Endothelial cell of umbilical vein (primary cell): ENCODE measurements at regions not wholly inside any gene's neighbourhood (a gene's known extent, or its start where the extent isn't known, plus 50 kb on each side); places are given as distances from the start of the nearest gene placed in this dataset.

Source experiments
- BruUV-seq: library from RNA; stranded (reverse); fragments of 400-500 nt; replicated peaks from 2 replicates; lab custom pipeline; 2021; lab: Mats Ljungman, UMichigan
- CTCF ChIA-PET: fragments of 300-600, 350-600 bp; sonication (Branson Sonifier 250); formaldehyde crosslinking; loops from one replicate; lab custom pipeline; 2021; ENCODE audit warnings: antibody characterized with exemption, inconsistent platforms; lab: Charles Lee
- POLR2A ChIA-PET: fragments of 300-600, 350-600 bp; sonication (Branson Sonifier 250); formaldehyde crosslinking; loops from one replicate; lab custom pipeline; 2021; ENCODE audit warnings: antibody characterized with exemption, inconsistent platforms; lab: Charles Lee
- DNase-seq: peaks from one replicate; pipeline ENCODE4 v3.0.0-alpha.2; 2011; ENCODE audit warnings: low read depth, low spot score
- FAIRE-seq: peaks from 2 replicates; lab custom pipeline; 2011; peaks lifted over from hg19 to GRCh38; lab: Jason Lieb, UNC
- H2AFZ ChIP-seq: 2 replicates; pipeline ENCODE4 v1.6.0; 2012; ENCODE audit warnings: low read depth, low read length, control low read depth, inconsistent platforms
- H3K27ac ChIP-seq: 2 replicates; pipeline ENCODE4 v1.5.1; 2011; ENCODE audit warnings: low read depth, mild to moderate bottlenecking, control low read depth, low read length, moderate library complexity; ENCODE audit not compliant: insufficient read depth
- H3K27me3 ChIP-seq, 2 experiments: 2 replicates each; pipeline versions ENCODE4 v1.6.0 to v1.6.1; 2011; ENCODE audit warnings: low read length in 2 of 2, mixed read lengths in 1 of 2; ENCODE audit not compliant: control insufficient read depth in 2 of 2, insufficient read depth in 2 of 2
- H3K36me3 ChIP-seq, 2 experiments: 2 replicates in 1 of 2; 3 replicates in 1 of 2; pipeline ENCODE4 v1.5.1; 2011; ENCODE audit warnings: low read length in 2 of 2, mild to moderate bottlenecking in 1 of 2, moderate library complexity in 1 of 2; ENCODE audit not compliant: control insufficient read depth in 2 of 2, insufficient read depth in 2 of 2; ENCODE audit errors: extremely low read depth in 1 of 2
- H3K4me1 ChIP-seq: 3 replicates; pipeline ENCODE4 v1.5.1; 2011; ENCODE audit warnings: mild to moderate bottlenecking, low read length; ENCODE audit not compliant: control insufficient read depth, insufficient read depth; ENCODE audit errors: extremely low read depth
- H3K4me2 ChIP-seq: 2 replicates; pipeline ENCODE4 v1.6.1; 2011; ENCODE audit warnings: low read length, control low read depth, mixed read lengths; ENCODE audit not compliant: insufficient read depth
- H3K4me3 ChIP-seq, 3 experiments: fragments of 200-600 bp in 1 of 3; sonication (generic), shearing (Covaris generic) in 1 of 3; replicated peaks in 1 of 3; 2 replicates each; pipeline ENCODE4 v1.5.1; 2011 to 2016; ENCODE audit warnings: control low read depth in 3 of 3, low read length in 3 of 3, mild to moderate bottlenecking in 2 of 3, inconsistent platforms in 1 of 3, low read depth in 1 of 3, moderate library complexity in 1 of 3; ENCODE audit not compliant: insufficient read depth in 1 of 3
- H3K79me2 ChIP-seq: 2 replicates; pipeline ENCODE4 v1.6.0; 2012; ENCODE audit warnings: low read length, inconsistent platforms; ENCODE audit not compliant: control insufficient read depth, insufficient read depth
- H3K9ac ChIP-seq: replicated peaks from 2 replicates; pipeline ENCODE3; 2011; ENCODE audit warnings: low read length, control low read depth; ENCODE audit not compliant: insufficient read depth; ENCODE audit errors: extremely low read depth
- H3K9me1 ChIP-seq: replicated peaks from 3 replicates; pipeline ENCODE4 v1.6.0; 2011; ENCODE audit warnings: mild to moderate bottlenecking, low read length; ENCODE audit not compliant: control insufficient read depth, insufficient read depth; ENCODE audit errors: extremely low read depth
- H3K9me3 ChIP-seq: replicated peaks from 2 replicates; pipeline ENCODE4 v1.5.1; 2012; ENCODE audit warnings: low read length, inconsistent platforms; ENCODE audit not compliant: control insufficient read depth, insufficient read depth
- H4K20me1 ChIP-seq: replicated peaks from 2 replicates; pipeline ENCODE3; 2011; ENCODE audit warnings: mild to moderate bottlenecking, low read length; ENCODE audit not compliant: control insufficient read depth, insufficient read depth; ENCODE audit errors: extremely low read depth
- CTCF ChIP-seq, 2 donors: IDR thresholded peaks; 1 replicate in 1 of 2; 2 replicates in 1 of 2; pipeline ENCODE4 v1.5.1; 2011; ENCODE audit warnings: low read length in 2 of 2, mild to moderate bottlenecking in 2 of 2, moderate library complexity in 2 of 2, control low read depth in 1 of 2, inconsistent platforms in 1 of 2, low read depth in 1 of 2; ENCODE audit not compliant: insufficient read depth in 1 of 2; ENCODE audit errors: extremely low read depth in 1 of 2
- EZH2 ChIP-seq: IDR thresholded peaks from 2 replicates; pipeline ENCODE4 v1.6.1; 2012; ENCODE audit warnings: borderline replicate concordance, low read depth, mild to moderate bottlenecking, moderate library complexity, low read length, inconsistent platforms; ENCODE audit not compliant: severe bottlenecking
- FOS ChIP-seq: IDR thresholded peaks from 2 replicates; pipeline ENCODE4 v1.6.1; 2011; ENCODE audit warnings: mild to moderate bottlenecking, low read length, moderate library complexity, borderline replicate concordance; ENCODE audit not compliant: insufficient read depth
- GATA2 ChIP-seq: IDR thresholded peaks from 2 replicates; pipeline ENCODE4 v1.7.0; 2011; ENCODE audit warnings: low read depth, mild to moderate bottlenecking, moderate library complexity, mixed read lengths, low read length; ENCODE audit not compliant: insufficient read length, insufficient read depth
- JUN ChIP-seq: IDR thresholded peaks from 2 replicates; pipeline ENCODE4 v1.6.1; 2011; ENCODE audit warnings: borderline replicate concordance, low read depth; ENCODE audit not compliant: insufficient read length, insufficient read depth
- MAX ChIP-seq: IDR thresholded peaks from 2 replicates; pipeline ENCODE4 v1.6.1; 2011; ENCODE audit not compliant: insufficient read depth, insufficient read length
- MYC ChIP-seq: IDR thresholded peaks from one replicate; pipeline ENCODE4 v1.6.1; 2011; ENCODE audit warnings: mild to moderate bottlenecking, low read depth, low read length
- POLR2A ChIP-seq: IDR thresholded peaks from 2 replicates; pipeline ENCODE4 v1.6.1; 2012; ENCODE audit warnings: low read depth, mild to moderate bottlenecking, control low read depth, low read length
- POLR2AphosphoS5 ChIP-seq: IDR thresholded peaks from 2 replicates; pipeline ENCODE4 v1.6.1; 2012; ENCODE audit warnings: low read depth, mild to moderate bottlenecking, control low read depth, low read length, moderate library complexity; ENCODE audit not compliant: insufficient read depth
- dilution Hi-C: fragments of 300-500 bp; cut with MboI; formaldehyde crosslinking; loops from one replicate; pipeline ENCODE4 v1.15.0; 2019; ENCODE audit warnings: low sequenced_read_pairs; ENCODE audit not compliant: extremely low pct_ligation_motif_present
- intact Hi-C: fragments of 100-400 bp; cut with micrococcal nuclease; formaldehyde crosslinking; loops from one replicate; pipeline ENCODE4 v1.10.0; 2022

DNA sequence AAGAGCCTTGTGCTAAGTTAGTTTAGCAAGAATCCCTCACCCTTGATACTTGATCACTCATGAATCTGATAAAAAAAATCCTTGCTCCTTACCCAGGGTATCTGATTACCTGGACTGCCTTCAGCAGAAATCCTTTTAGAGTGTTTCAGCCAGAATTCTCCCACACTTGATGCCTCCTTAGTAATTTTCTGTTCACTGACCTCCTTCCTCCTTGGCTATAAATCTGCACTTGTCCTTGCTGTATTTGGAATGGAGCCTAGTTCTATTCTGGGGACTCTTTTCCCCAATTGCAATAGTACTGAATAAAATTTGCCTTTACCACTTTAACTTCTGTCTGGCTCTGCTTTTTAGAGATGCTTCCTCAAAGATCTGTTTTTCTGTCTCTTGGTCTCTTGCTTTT, 84.9 kb downstream of the RPS24 start:
- Histone ChIP-seq H3K36me3 (no peaks in the 10 kb centered on the region), H3K4me2 (no peak overlapping the region), H3K27me3 (peaks cover 4 to 11% of the 10 kb centered on the region in 2 experiments), H3K4me3 (no peak overlapping the region), H3K79me2 (no peaks in the 10 kb centered on the region), H3K27ac (no peak overlapping the region), H4K20me1 (no peaks in the 10 kb centered on the region), H3K9ac (no peak overlapping the region), H2AFZ (no peak overlapping the region), H3K9me1 (no peaks in the 10 kb centered on the region), H3K4me1 (no peaks in the 10 kb centered on the region), H3K9me3 (no peaks in the 10 kb centered on the region)
- no peak for FAIRE-seq
- BruUV-seq: no TSS peak
- intact Hi-C loops: no loop called here
- CTCF ChIA-PET: no interaction called here
- TF ChIP-seq FOS: no peak
- TF ChIP-seq MYC: no peak
- no peak for TF ChIP-seq POLR2AphosphoS5
- TF ChIP-seq MAX: no peak
- no peak for TF ChIP-seq EZH2
- no peak for TF ChIP-seq GATA2
- no peak for TF ChIP-seq POLR2A
- no peak for TF ChIP-seq JUN
- no peak for TF ChIP-seq CTCF (IDR thresholded peaks at IDR 0.05; ENCODE audit: extremely low read depth in 1 of 2, insufficient read depth in 1 of 2, low read depth in 1 of 2, low read length in 2 of 2)
- DNase-seq: no peak
- POLR2A ChIA-PET: no interaction called here
- dilution Hi-C loops: no loop called here
